Thyroid gland (tissue), 4 donors: ENCODE measurements at regions not wholly inside any gene's neighbourhood (a gene's known extent, or its start where the extent isn't known, plus 50 kb on each side); places are given as distances from the start of the nearest gene placed in this dataset.

ENCODE experiments used
- DNase-seq, 2 donors: peaks; one replicate each; pipeline ENCODE4 v3.0.0-alpha.2; 2019
- H3K27ac ChIP-seq, 3 donors: fragments of 200-600 bp; sonication (generic); 1 replicate in 2 of 3; 2 replicates in 1 of 3; pipeline ENCODE4 v1.5.1; 2016 to 2019; ENCODE audit warnings: mild to moderate bottlenecking in 1 of 3, moderate library complexity in 1 of 3
- H3K27me3 ChIP-seq: fragments of 200-600 bp; sonication (generic); one replicate; pipeline ENCODE4 v1.5.1; 2019
- H3K36me3 ChIP-seq, 2 donors: fragments of 200-600 bp; sonication (generic); one replicate each; pipeline ENCODE4 v1.5.1; 2016 to 2019
- H3K4me1 ChIP-seq, 2 donors: fragments of 200-600 bp; sonication (generic); one replicate each; pipeline ENCODE4 v1.5.1; 2017 to 2019
- H3K4me3 ChIP-seq, 3 donors: fragments of 200-600 bp; sonication (generic); replicated peaks in 1 of 3; 1 replicate in 2 of 3; 2 replicates in 1 of 3; pipeline ENCODE4 v1.5.1; 2016; ENCODE audit warnings: mild to moderate bottlenecking in 1 of 3
- H3K9me3 ChIP-seq: fragments of 200-600 bp; sonication (generic); one replicate; pipeline ENCODE4 v1.5.1; 2017
- CTCF ChIP-seq, 6 experiments: fragments of 200-600 bp in 3 of 6; fragments of 450-650 bp in 3 of 6; sonication (generic) in 3 of 6; IDR thresholded peaks; one replicate each; pipeline ENCODE4 v1.5.1; 2016 to 2019; ENCODE audit warnings: antibody characterized with exemption in 6 of 6, mild to moderate bottlenecking in 2 of 6, inconsistent platforms in 1 of 6, moderate library complexity in 1 of 6
- POLR2A ChIP-seq, 2 donors: fragments of 450-650 bp; IDR thresholded peaks; one replicate each; pipeline ENCODE4 v1.6.1; 2017; ENCODE audit warnings: antibody characterized with exemption in 2 of 2, mild to moderate bottlenecking in 2 of 2, moderate library complexity in 1 of 2
- WGBS, 2 donors: methylation state at CpG; one replicate each; pipeline ENCODE4 v1.1.5; 2017; 5-methylcytosine and 5-hydroxymethylcytosine counted together
- intact Hi-C: fragments of 100-400 bp; cut with DNase I; formaldehyde crosslinking; loops from one replicate; pipeline ENCODE4 v1.15.1; 2023

- Histone ChIP-seq H3K27ac (no peak overlapping the region), H3K4me3 (no peak overlapping the region), H3K9me3 (no peaks in the 10 kb centered on the region), H3K27me3 (no peaks in the 10 kb centered on the region), H3K4me1 (no peaks in the 10 kb centered on the region), H3K36me3 (no peaks in the 10 kb centered on the region)
- 82 to 88% methylated on average over 11 to 16 of the region's 16 CpGs for WGBS, 2 donors
- intact Hi-C loops = no loop called here
- DNase-seq = no peak
- TF ChIP-seq POLR2A (IDR thresholded peaks at IDR 0.05) = no peak
- no peak for TF ChIP-seq CTCF (IDR thresholded peaks at IDR 0.05)
Measured at GRCh38 chr17:79466562-79467350, 144.1 kb downstream of the RBFOX3 start.

GRCh38 chr17:79465681-79466025 lies 145.2 kb downstream of the RBFOX3 start:
- Histone ChIP-seq H3K4me3 (no peak overlapping the region), H3K36me3 (no peaks in the 10 kb centered on the region), H3K4me1 (no peaks in the 10 kb centered on the region), H3K27me3 (no peaks in the 10 kb centered on the region), H3K27ac (no peak overlapping the region), H3K9me3 (no peaks in the 10 kb centered on the region)
- 68 to 73% methylated on average over 14 of the region's 14 CpGs for WGBS, 2 donors
- DNase-seq = no peak
- TF ChIP-seq POLR2A (IDR thresholded peaks at IDR 0.05) = no peak
- no peak for TF ChIP-seq CTCF (IDR thresholded peaks at IDR 0.05)
- intact Hi-C loops = no loop called here

DNA sequence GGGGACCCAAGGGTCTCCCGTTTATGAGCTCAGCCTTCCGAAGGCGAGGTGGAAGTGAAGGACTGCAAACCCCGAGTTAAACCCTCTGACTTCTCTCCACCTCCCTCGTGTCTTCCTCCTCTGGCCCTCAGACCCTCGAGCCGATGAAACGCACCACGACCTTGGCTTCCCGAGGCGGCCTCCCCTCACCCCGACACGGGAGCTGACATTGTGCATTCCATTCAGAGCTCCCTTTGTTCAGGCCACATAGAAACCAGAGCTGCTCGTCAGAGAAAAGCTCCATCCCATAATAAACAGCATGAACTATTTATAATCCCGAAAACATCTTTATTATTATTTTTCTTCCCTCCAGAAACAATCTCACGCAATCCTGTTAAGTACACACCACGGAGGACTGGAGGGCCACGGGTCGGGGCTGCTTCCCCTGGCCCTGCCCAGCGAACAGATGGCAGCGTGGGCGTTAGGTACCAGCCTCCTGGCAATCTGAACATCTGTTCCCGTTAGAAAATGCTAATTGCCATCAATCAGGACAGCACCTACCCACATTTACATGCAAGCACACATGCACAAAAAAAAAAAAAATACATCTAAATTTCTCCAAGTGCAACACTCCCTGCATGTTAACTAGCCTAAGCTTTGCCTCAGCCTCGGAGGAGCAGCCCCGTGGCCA lies 145.7 kb downstream of the RBFOX3 start:
- WGBS, 2 donors = 59 to 64% methylated on average over 25 of the region's 25 CpGs
- no peaks in the 10 kb centered on the region for H3K4me1 ChIP-seq
- H3K27ac ChIP-seq = no peak overlapping the region
- H3K4me3 ChIP-seq = no peak overlapping the region
- DNase-seq = no peak
- no peaks in the 10 kb centered on the region for H3K9me3 ChIP-seq
- H3K27me3 ChIP-seq = no peaks in the 10 kb centered on the region
- no peaks in the 10 kb centered on the region for H3K36me3 ChIP-seq
- no peak for TF ChIP-seq CTCF (IDR thresholded peaks at IDR 0.05)
- no peak for TF ChIP-seq POLR2A (IDR thresholded peaks at IDR 0.05)
- intact Hi-C loops = no loop called here

DNA sequence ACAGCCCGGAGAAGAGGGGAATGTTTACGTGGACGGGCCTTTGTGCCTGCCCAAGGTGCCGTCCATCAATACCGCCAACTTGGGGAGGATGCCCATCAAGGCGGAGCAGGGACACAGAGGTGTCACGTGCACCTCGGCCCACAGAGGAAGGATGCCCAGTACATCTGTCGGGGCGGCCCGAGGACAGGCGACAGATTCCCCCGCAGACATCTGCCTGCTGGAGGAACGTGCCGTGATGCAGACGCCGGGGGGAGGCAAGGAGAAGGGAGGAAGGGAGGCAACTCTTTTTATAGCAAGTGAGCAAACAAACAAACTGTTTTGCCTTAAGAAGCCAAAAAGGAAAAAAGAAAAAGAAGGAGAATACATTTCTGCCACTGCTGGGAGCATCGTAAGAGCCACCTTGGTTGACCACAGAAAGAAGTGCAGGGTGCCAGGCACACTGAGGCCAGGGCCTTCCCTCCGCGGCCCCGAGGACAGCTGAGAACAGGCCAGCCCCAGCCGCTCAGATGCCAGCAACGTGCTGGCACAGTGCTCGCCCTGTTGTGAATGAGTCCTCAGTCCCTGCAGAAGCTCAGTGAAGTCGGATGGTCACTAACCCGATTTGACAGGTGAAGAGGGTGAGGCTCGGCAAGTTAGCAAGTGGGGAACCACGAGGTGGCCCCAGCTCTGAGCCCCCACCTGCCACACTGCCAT lies 146.4 kb downstream of the RBFOX3 start:
- no peak overlapping the region for H3K27ac ChIP-seq
- H3K4me3 ChIP-seq = no peak overlapping the region
- no peaks in the 10 kb centered on the region for H3K4me1 ChIP-seq
- H3K36me3 ChIP-seq = no peaks in the 10 kb centered on the region
- WGBS, 2 donors = 78 to 80% methylated on average over 28 of the region's 28 CpGs
- intact Hi-C loops = no loop called here
- H3K27me3 ChIP-seq = no peaks in the 10 kb centered on the region
- TF ChIP-seq CTCF (IDR thresholded peaks at IDR 0.05) (no peak), POLR2A (IDR thresholded peaks at IDR 0.05) (no peak)
- H3K9me3 ChIP-seq = no peaks in the 10 kb centered on the region
- DNase-seq = no peak
